OCI-LY1 (cell line): ENCODE measurements at regions not wholly inside any gene's neighbourhood (a gene's known extent, or its start where the extent isn't known, plus 50 kb on each side); places are given as distances from the start of the nearest gene placed in this dataset.
"Not testable (repeated sequence)": the region's sequence is repeated elsewhere in the genome, so short reads cannot be mapped to it uniquely, and the experiment has no call there.

Experiments
- H2AFZ ChIP-seq: fragments of 200-600 bp; sonication (generic), shearing (Covaris generic); 2 replicates; pipeline ENCODE4 v1.6.0; 2014; ENCODE audit warnings: antibody characterized with exemption, mild to moderate bottlenecking, low read length
- H3F3A ChIP-seq: fragments of 200-600 bp; sonication (generic), shearing (Covaris generic); 2 replicates; pipeline ENCODE4 v1.6.0; 2014; ENCODE audit warnings: mild to moderate bottlenecking, antibody characterized with exemption, low read length, moderate library complexity; ENCODE audit not compliant: insufficient read depth
- H3K27ac ChIP-seq: fragments of 200-600 bp; sonication (generic); 2 replicates; pipeline ENCODE4 v1.5.1; 2014; ENCODE audit warnings: low read length, mixed run types, mild to moderate bottlenecking, low read depth; ENCODE audit not compliant: poor library complexity, severe bottlenecking
- H3K27me3 ChIP-seq: fragments of 200-600 bp; sonication (generic); 2 replicates; pipeline ENCODE4 v1.6.0; 2014; ENCODE audit warnings: antibody characterized with exemption, mild to moderate bottlenecking, low read length, moderate library complexity; ENCODE audit not compliant: insufficient read depth
- H3K36me3 ChIP-seq: fragments of 200-600 bp; sonication (generic); 2 replicates; pipeline ENCODE4 v1.6.1; 2014; ENCODE audit warnings: mild to moderate bottlenecking, antibody characterized with exemption, low read length, moderate library complexity, mixed read lengths; ENCODE audit not compliant: insufficient read depth
- H3K4me1 ChIP-seq: fragments of 200-600 bp; sonication (generic); 2 replicates; pipeline ENCODE4 v1.5.1; 2014; ENCODE audit warnings: mild to moderate bottlenecking, low read length, moderate library complexity; ENCODE audit not compliant: insufficient read depth, severe bottlenecking
- H3K4me2 ChIP-seq: fragments of 200-600 bp; sonication (generic), shearing (Covaris generic); 2 replicates; pipeline ENCODE4 v1.6.1; 2014; ENCODE audit warnings: low read length
- H3K4me3 ChIP-seq: fragments of 200-600 bp; sonication (generic); 2 replicates; pipeline ENCODE4 v1.5.1; 2014; ENCODE audit warnings: low read length, low read depth, mild to moderate bottlenecking, mixed read lengths; ENCODE audit not compliant: poor library complexity, severe bottlenecking
- H3K79me2 ChIP-seq: fragments of 200-600 bp; shearing (Covaris generic); 2 replicates; pipeline ENCODE4 v1.6.1; 2016; ENCODE audit warnings: mixed run types, low read length, mixed read lengths; ENCODE audit not compliant: insufficient read depth
- H3K9ac ChIP-seq: fragments of 200-600 bp; sonication (generic), shearing (Covaris generic); 2 replicates; pipeline ENCODE4 v1.6.1; 2014; ENCODE audit warnings: mild to moderate bottlenecking, low read length, mixed read lengths
- H3K9me2 ChIP-seq: fragments of 200-600 bp; sonication (generic), shearing (Covaris generic); 2 replicates; pipeline ENCODE4 v1.6.1; 2014; ENCODE audit warnings: low read depth, mild to moderate bottlenecking, low read length, mixed read lengths
- H3K9me3 ChIP-seq: fragments of 200-600 bp; shearing (Covaris generic); 2 replicates; pipeline ENCODE4 v1.6.1; 2014; ENCODE audit warnings: low read length, mixed read lengths
- H4K20me1 ChIP-seq: fragments of 200-600 bp; sonication (generic), shearing (Covaris generic); 2 replicates; pipeline ENCODE4 v1.6.0; 2016; ENCODE audit warnings: mild to moderate bottlenecking, low read length; ENCODE audit not compliant: insufficient read depth
- CTCF ChIP-seq: fragments of 200-600 bp; sonication (generic), shearing (Covaris generic); IDR thresholded peaks from 2 replicates; pipeline ENCODE4 v1.5.1; 2017; ENCODE audit warnings: mild to moderate bottlenecking, antibody characterized with exemption, low read length, moderate library complexity, mixed read lengths
- EZH2 ChIP-seq: fragments of 200-600 bp; sonication (generic), shearing (Covaris generic); IDR thresholded peaks from 2 replicates; pipeline ENCODE4 v1.8.0; 2017; ENCODE audit warnings: borderline replicate concordance, mixed run types, mild to moderate bottlenecking, antibody characterized with exemption, low read length, moderate library complexity, mixed read lengths

- Histone ChIP-seq H3K9ac (no peak overlapping the region), H3K9me3 (no peaks in the 10 kb centered on the region), H3K36me3 (no peaks in the 10 kb centered on the region), H3K4me3 (no peak overlapping the region), H3K4me1 (no peaks in the 10 kb centered on the region), H3K4me2 (no peak overlapping the region), H3F3A (no peaks in the 10 kb centered on the region), H3K27me3 (no peaks in the 10 kb centered on the region), H2AFZ (no peak overlapping the region), H3K79me2 (no peaks in the 10 kb centered on the region), H3K27ac (no peak overlapping the region), H4K20me1 (no peaks in the 10 kb centered on the region), H3K9me2 (no peaks in the 10 kb centered on the region)
- TF ChIP-seq CTCF, result no peak
Observed at GRCh38 chr9:17081351-17081750, 53.5 kb upstream of the CNTLN start.

- no peak overlapping the region for H3K9ac ChIP-seq
- H3K4me1 ChIP-seq, result no peaks in the 10 kb centered on the region
- TF ChIP-seq EZH2, result no peak
- no peak for TF ChIP-seq CTCF
- H3K9me3 ChIP-seq, result no peaks in the 10 kb centered on the region
- H2AFZ ChIP-seq, result no peak overlapping the region
- no peaks in the 10 kb centered on the region for H3K36me3 ChIP-seq
- no peak overlapping the region for H3K4me2 ChIP-seq
- no peaks in the 10 kb centered on the region for H3K27me3 ChIP-seq
- no peaks in the 10 kb centered on the region for H4K20me1 ChIP-seq
- H3K9me2 ChIP-seq, result no peaks in the 10 kb centered on the region
- H3K79me2 ChIP-seq, result no peaks in the 10 kb centered on the region
- H3F3A ChIP-seq, result no peaks in the 10 kb centered on the region
- no peak overlapping the region for H3K27ac ChIP-seq
- H3K4me3 ChIP-seq, result no peak overlapping the region
Observed at GRCh38 chr9:17075758-17076485, 58.9 kb upstream of the CNTLN start.

- Histone ChIP-seq H3F3A (no peaks in the 10 kb centered on the region), H3K9me2 (no peaks in the 10 kb centered on the region), H4K20me1 (no peaks in the 10 kb centered on the region), H3K79me2 (no peaks in the 10 kb centered on the region), H3K27ac (no peak overlapping the region), H2AFZ (no peak overlapping the region), H3K27me3 (no peaks in the 10 kb centered on the region), H3K9ac (no peak overlapping the region), H3K4me3 (no peak overlapping the region), H3K4me1 (no peaks in the 10 kb centered on the region), H3K4me2 (no peak overlapping the region), H3K36me3 (no peaks in the 10 kb centered on the region), H3K9me3 (no peaks in the 10 kb centered on the region)
- TF ChIP-seq EZH2, result no peak
- TF ChIP-seq CTCF, result no peak
Observed at GRCh38 chr9:17075146-17075757, 59.6 kb upstream of the CNTLN start.

- not testable (repeated sequence) for H3K9ac ChIP-seq, H2AFZ ChIP-seq, H3K9me3 ChIP-seq, H3K27ac ChIP-seq, H3F3A ChIP-seq, H3K27me3 ChIP-seq, H4K20me1 ChIP-seq, H3K4me3 ChIP-seq, H3K36me3 ChIP-seq, H3K4me2 ChIP-seq, H3K4me1 ChIP-seq, H3K79me2 ChIP-seq, H3K9me2 ChIP-seq
Observed at GRCh38 chr9:17072563-17072962, 62.3 kb upstream of the CNTLN start.
